H1 (cell line): ENCODE measurements at regions not wholly inside any gene's neighbourhood (a gene's known extent, or its start where the extent isn't known, plus 50 kb on each side); places are given as distances from the start of the nearest gene placed in this dataset.

Experiments
- E2F6 ChIP-seq: IDR thresholded peaks from 2 replicates; pipeline ENCODE4 v1.6.1; 2012; ENCODE audit warnings: inconsistent platforms

GRCh38 chr10:90363799-90364483, 493.9 kb downstream of the HTR7 start (continued):
- no peak for TF ChIP-seq E2F6
